ENCODE measurements at regions not wholly inside any gene's neighbourhood (a gene's known extent, or its start where the extent isn't known, plus 50 kb on each side); places are given as distances from the start of the nearest gene placed in this dataset.

DNA sequence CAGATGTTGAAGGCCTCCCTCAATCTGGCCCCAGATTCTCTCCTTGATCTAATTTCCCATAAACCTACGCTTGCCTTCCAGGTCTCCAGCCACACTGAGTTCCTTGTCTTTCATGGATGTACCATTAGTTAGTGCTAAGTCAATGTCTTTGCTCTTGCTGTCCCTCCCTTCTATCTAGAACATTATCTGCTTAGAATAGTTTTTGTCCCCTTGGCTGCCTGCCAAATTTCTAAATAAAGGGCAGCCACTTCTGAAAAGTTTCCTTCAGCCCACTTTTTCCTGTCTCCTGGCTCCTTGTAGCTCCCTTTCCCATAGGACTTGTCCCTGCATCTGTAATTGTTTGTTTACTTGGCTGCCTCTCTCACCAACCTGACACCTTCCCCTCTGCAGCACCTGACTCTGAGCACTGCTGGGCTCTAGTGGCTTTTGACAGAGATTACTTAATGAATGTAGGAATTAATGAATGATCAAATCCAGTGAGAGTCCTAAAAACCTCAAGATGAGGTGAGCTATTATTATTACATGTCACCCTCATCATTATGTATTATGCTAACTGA lies 58.3 kb downstream of the CXCL12 start:
- Histone ChIP-seq H3K4me3 (ENCODE audit: low read depth, low read length) (no peak overlapping the region), H3K36me3 (ENCODE audit: control insufficient read depth, insufficient read depth, low read length) (no peaks in the 10 kb centered on the region), H3K4me1 (ENCODE audit: control insufficient read depth, insufficient read depth, low read length) (no peaks in the 10 kb centered on the region), H3K27me3 (ENCODE audit: control insufficient read depth, insufficient read depth, low read length) (no peaks in the 10 kb centered on the region), H3K9me3 (ENCODE audit: control insufficient read depth, insufficient read depth, low read length) (no peaks in the 10 kb centered on the region), H3K9ac (ENCODE audit: low read depth, low read length) (no peak overlapping the region)

DNA sequence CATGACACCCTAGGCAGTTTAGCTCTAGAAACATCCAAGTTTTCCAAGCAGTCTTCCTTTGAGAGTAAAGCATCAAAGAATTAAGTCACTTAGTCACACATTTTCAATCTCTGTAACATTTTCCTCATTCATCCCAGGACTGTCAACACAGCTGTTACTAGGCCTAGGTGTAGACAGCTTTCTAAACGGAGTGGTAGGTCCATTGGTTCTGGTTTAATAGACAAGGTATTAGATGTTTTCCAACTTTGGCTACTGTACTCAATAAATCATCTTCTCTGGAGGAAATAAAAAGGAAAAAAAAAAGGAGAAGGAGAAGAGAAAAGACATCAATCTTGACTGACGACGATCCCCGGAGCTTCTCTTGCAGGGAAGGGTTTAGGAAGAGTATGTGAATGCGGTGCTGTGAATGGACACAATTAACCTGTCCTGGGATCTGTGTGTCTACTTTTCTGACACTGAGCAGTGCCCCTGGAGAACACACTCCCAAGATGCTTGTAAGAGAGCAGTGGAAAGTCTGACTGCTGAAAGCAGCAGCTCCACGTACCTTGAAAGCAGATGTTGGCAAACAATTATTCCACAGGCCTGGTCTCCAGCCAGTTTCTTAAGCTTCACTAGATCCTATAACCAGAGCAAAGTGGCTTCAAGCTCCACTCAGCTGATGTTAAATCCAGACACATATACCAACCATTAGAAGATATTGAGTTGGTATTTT lies 59.1 kb downstream of the CXCL12 start:
- Histone ChIP-seq H3K27me3 (ENCODE audit: control insufficient read depth, insufficient read depth, low read length) (no peaks in the 10 kb centered on the region), H3K4me1 (ENCODE audit: control insufficient read depth, insufficient read depth, low read length) (no peaks in the 10 kb centered on the region), H3K9ac (ENCODE audit: low read depth, low read length) (no peak overlapping the region), H3K4me3 (ENCODE audit: low read depth, low read length) (no peak overlapping the region), H3K9me3 (ENCODE audit: control insufficient read depth, insufficient read depth, low read length) (no peaks in the 10 kb centered on the region), H3K36me3 (ENCODE audit: control insufficient read depth, insufficient read depth, low read length) (no peaks in the 10 kb centered on the region)

DNA sequence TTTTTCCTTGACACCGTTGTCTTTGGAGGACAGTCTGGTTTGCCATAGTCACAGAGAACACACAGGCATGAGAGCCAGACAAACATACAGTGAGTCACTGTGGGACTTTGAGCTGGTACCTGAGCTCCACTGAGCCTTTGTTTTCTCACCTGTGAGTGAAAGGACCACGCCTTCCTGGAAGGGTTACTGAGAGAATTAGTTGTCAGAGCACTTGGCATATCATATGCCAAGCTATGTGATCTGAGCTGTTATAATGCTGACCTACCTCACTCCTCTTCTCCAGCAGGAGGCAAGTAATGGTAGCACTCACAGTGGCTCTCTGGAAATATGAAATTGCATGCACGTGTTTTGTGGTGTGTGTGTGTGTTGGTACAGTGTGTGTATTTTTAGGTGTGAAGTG lies 59.7 kb downstream of the CXCL12 start:
- no peak overlapping the region for H3K9ac ChIP-seq (ENCODE audit: low read depth, low read length)
- H3K4me1 ChIP-seq (ENCODE audit: control insufficient read depth, insufficient read depth, low read length), result no peaks in the 10 kb centered on the region
- no peaks in the 10 kb centered on the region for H3K27me3 ChIP-seq (ENCODE audit: control insufficient read depth, insufficient read depth, low read length)
- H3K36me3 ChIP-seq (ENCODE audit: control insufficient read depth, insufficient read depth, low read length), result no peaks in the 10 kb centered on the region
- no peak overlapping the region for H3K4me3 ChIP-seq (ENCODE audit: low read depth, low read length)
- H3K9me3 ChIP-seq (ENCODE audit: control insufficient read depth, insufficient read depth, low read length), result no peaks in the 10 kb centered on the region

DNA sequence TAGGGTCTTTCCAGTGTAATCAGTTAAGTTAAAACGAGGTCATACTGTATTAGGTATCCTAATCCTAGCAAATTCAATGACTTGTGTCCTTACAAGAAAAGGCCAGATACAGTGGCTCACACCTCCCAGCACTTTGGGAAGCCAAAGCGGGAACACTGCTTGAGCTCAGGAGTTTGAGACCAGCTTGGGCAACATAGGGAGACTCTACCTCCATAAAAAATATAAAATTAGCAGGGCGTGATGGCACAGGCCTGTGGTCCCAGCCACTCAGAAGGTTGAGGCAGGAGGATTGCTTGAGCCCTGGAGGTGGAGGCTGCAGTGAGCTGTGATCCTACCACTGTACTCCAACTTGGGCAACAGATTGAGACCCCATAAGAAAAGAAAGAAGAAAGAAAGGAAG lies 61.1 kb downstream of the CXCL12 start:
- no peaks in the 10 kb centered on the region for H3K4me1 ChIP-seq (ENCODE audit: control insufficient read depth, insufficient read depth, low read length)
- H3K9me3 ChIP-seq (ENCODE audit: control insufficient read depth, insufficient read depth, low read length), result no peaks in the 10 kb centered on the region
- no peak overlapping the region for H3K9ac ChIP-seq (ENCODE audit: low read depth, low read length)
- no peaks in the 10 kb centered on the region for H3K36me3 ChIP-seq (ENCODE audit: control insufficient read depth, insufficient read depth, low read length)
- H3K4me3 ChIP-seq (ENCODE audit: low read depth, low read length), result no peak overlapping the region
- H3K27me3 ChIP-seq (ENCODE audit: control insufficient read depth, insufficient read depth, low read length), result no peaks in the 10 kb centered on the region

DNA sequence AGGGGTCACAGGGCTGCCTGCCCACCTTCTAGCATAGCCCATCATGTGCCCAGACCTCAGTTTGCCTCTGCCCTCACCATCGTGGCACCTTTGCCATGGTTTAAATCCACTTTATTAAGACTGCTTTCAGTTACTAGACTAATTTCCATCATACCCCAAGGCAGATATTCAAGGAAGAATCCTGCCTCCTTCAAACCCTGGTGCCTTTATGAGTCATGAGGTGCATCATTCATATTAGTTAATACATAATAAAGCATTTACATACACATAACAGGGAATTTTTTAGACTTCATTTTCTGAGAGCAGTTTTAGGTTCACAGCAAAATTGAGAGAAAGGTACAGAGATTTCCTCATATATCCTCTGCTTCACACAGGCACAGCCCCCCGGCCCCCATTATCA lies 62.8 kb downstream of the CXCL12 start:
- Histone ChIP-seq H3K27me3 (ENCODE audit: control insufficient read depth, insufficient read depth, low read length) (no peaks in the 10 kb centered on the region), H3K4me3 (ENCODE audit: low read depth, low read length) (no peak overlapping the region), H3K9ac (ENCODE audit: low read depth, low read length) (no peak overlapping the region), H3K36me3 (ENCODE audit: control insufficient read depth, insufficient read depth, low read length) (no peaks in the 10 kb centered on the region), H3K9me3 (ENCODE audit: control insufficient read depth, insufficient read depth, low read length) (no peaks in the 10 kb centered on the region), H3K4me1 (ENCODE audit: control insufficient read depth, insufficient read depth, low read length) (no peaks in the 10 kb centered on the region)

DNA sequence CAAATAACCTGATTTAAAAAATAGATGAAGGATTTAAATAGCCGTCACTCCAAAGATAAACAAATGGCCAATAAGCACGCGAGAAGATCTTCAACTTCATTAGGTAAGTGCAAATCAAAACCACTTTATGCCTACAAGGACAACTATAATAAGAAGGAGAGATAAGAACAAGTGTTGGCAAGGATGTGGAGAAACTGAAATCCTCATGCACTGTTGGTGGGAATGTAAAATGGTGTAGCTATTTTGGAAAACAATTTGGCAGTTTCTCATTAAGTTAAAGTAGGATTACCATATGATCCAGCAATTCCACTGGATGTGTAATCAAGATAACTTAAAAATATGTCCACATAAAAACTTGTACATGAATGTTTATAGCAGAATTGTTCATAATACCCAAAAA lies 64.1 kb downstream of the CXCL12 start:
- Histone ChIP-seq H3K9ac (ENCODE audit: low read depth, low read length) (no peak overlapping the region), H3K9me3 (ENCODE audit: control insufficient read depth, insufficient read depth, low read length) (no peaks in the 10 kb centered on the region), H3K4me1 (ENCODE audit: control insufficient read depth, insufficient read depth, low read length) (peaks cover 2% of the 10 kb centered on the region), H3K27me3 (ENCODE audit: control insufficient read depth, insufficient read depth, low read length) (no peaks in the 10 kb centered on the region), H3K4me3 (ENCODE audit: low read depth, low read length) (no peak overlapping the region), H3K36me3 (ENCODE audit: control insufficient read depth, insufficient read depth, low read length) (no peaks in the 10 kb centered on the region)

DNA sequence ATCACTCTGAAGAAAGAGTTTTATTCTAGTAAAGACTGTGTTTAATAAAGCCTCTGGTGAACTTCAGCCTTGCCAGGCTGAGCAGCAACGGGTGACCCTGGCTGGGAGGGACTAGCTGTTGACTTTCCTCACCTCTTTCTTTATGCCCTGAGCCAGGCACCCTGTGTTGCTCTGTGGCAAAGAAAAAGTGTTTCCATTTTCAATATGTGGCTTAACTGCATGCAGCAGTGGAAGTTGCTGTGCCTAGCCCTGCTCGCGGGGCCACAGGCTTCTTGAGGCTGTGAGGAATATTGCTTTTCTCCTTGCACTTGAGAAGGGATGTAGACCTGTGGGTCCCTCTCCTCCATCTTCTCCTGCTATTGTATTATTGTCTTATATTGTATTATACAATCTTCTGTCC lies 67.0 kb downstream of the CXCL12 start:
- Histone ChIP-seq H3K4me3 (ENCODE audit: low read depth, low read length) (no peak overlapping the region), H3K27me3 (ENCODE audit: control insufficient read depth, insufficient read depth, low read length) (no peaks in the 10 kb centered on the region), H3K9ac (ENCODE audit: low read depth, low read length) (no peak overlapping the region), H3K4me1 (ENCODE audit: control insufficient read depth, insufficient read depth, low read length) (peaks cover 2% of the 10 kb centered on the region), H3K9me3 (ENCODE audit: control insufficient read depth, insufficient read depth, low read length) (no peaks in the 10 kb centered on the region), H3K36me3 (ENCODE audit: control insufficient read depth, insufficient read depth, low read length) (no peaks in the 10 kb centered on the region)

DNA sequence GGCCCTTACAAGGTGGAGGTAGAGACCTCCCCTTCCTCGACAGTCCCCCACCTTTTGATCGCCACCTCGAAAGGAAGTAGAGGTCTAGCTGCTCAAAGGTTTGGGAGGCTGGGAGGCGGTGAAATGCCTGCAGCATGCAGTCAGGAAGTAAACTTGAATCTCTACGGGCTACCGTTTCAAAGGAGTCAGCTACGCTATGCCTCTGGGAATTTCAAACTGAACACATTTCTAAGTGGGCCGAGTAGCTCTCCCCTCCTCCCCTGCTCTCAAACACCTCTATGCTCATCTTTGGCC lies 68.0 kb downstream of the CXCL12 start:
- no peaks in the 10 kb centered on the region for H3K9me3 ChIP-seq (ENCODE audit: control insufficient read depth, insufficient read depth, low read length)
- H3K36me3 ChIP-seq (ENCODE audit: control insufficient read depth, insufficient read depth, low read length), result no peaks in the 10 kb centered on the region
- H3K27me3 ChIP-seq (ENCODE audit: control insufficient read depth, insufficient read depth, low read length), result peaks cover 6% of the 10 kb centered on the region
- H3K4me1 ChIP-seq (ENCODE audit: control insufficient read depth, insufficient read depth, low read length), result peaks cover 2% of the 10 kb centered on the region
- H3K9ac ChIP-seq (ENCODE audit: low read depth, low read length), result no peak overlapping the region
- H3K4me3 ChIP-seq (ENCODE audit: low read depth, low read length), result no peak overlapping the region

DNA sequence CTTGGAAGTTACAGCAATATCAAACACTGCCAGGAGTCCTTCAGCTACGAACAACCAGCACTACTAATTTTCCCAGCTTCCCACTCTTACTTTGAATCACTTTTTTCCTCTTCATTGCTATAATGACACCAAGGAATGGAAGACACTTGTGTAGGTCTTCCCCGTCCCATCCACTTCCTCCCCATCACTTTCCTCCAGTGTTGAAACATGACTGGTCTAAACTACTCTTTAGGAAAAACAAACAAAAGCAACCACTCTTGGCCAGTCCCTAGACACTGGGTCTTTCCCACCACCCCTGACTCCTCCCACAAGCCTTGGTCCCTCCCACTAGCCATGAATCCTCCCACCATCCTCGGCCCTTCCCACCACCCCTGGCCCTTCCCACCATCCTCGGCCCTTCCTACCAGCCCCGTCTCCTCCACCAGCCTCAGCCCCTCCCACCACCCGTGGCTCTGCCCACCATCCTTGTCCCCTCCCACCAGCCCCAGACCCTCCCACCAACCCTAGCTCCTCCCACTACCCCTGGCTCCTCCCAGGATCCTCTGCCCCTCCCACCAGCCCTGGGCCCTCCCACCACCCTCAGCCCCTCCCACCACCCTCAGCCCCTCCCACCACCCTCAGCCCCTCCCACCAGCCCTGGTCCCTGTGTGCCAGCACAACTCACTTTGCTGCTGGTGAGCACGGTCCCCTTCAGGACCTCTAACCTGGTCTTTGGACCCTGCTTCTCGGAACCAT lies 68.5 kb downstream of the CXCL12 start:
- no peaks in the 10 kb centered on the region for H3K36me3 ChIP-seq (ENCODE audit: control insufficient read depth, insufficient read depth, low read length)
- no peak overlapping the region for H3K9ac ChIP-seq (ENCODE audit: low read depth, low read length)
- peaks cover 3% of the 10 kb centered on the region for H3K4me1 ChIP-seq (ENCODE audit: control insufficient read depth, insufficient read depth, low read length)
- H3K9me3 ChIP-seq (ENCODE audit: control insufficient read depth, insufficient read depth, low read length), result no peaks in the 10 kb centered on the region
- peaks cover 11% of the 10 kb centered on the region for H3K27me3 ChIP-seq (ENCODE audit: control insufficient read depth, insufficient read depth, low read length)
- no peak overlapping the region for H3K4me3 ChIP-seq (ENCODE audit: low read depth, low read length)

DNA sequence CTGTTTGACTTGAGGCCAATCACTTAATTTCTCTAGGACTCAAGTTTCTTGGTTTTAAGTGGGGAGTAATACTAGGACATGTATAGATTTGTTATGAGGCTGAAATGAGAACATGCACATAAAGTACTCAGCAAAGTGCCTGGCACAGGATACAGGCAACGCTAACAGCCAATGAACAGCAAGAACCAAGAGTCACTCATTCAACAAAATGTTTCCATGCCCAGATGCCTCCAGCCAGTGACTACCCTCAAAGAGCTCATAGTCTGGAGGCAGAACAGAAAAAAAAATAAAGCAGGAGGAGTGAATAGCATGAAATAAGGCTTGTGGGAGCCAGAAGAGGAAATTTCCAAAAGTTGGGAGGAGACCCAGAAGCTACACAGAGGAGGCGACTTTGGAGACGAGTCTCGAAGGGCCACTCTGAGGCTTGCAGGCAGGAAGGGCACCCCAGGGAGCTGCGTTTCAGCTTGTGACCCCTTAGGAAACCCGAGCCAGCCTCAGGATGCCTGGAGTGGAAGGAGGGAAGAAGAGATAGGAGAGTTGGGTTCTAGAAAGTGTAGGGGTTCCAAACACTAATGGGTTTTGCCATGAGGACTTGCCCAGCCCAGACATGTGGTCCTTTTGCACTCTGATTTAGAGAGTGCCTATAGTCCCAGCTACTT lies 70.0 kb downstream of the CXCL12 start:
- H3K9me3 ChIP-seq (ENCODE audit: control insufficient read depth, insufficient read depth, low read length), result no peaks in the 10 kb centered on the region
- H3K9ac ChIP-seq (ENCODE audit: low read depth, low read length), result no peak overlapping the region
- H3K36me3 ChIP-seq (ENCODE audit: control insufficient read depth, insufficient read depth, low read length), result no peaks in the 10 kb centered on the region
- peaks cover 23% of the 10 kb centered on the region for H3K27me3 ChIP-seq (ENCODE audit: control insufficient read depth, insufficient read depth, low read length)
- peaks cover 6% of the 10 kb centered on the region for H3K4me1 ChIP-seq (ENCODE audit: control insufficient read depth, insufficient read depth, low read length)
- H3K4me3 ChIP-seq (ENCODE audit: low read depth, low read length), result no peak overlapping the region

DNA sequence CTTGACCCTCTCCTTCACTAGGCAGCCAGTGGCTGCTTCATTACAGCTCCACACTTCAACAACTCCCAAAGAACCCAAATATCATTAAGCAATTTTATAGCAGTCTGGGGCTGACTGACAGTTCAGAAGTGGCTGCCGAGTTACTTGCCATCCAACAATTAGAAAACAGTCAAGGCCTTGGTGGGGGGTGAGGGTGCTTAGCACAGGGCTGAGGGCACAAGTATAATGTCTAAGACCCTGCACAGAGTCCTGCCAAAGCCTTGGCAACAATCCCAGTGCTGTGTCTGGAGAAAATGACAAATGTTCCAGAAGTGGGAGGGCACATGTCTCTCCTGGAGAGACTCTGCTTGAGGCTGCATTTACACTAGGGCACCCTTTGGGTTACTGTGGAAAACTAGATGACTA lies 71.1 kb downstream of the CXCL12 start:
- no peaks in the 10 kb centered on the region for H3K36me3 ChIP-seq (ENCODE audit: control insufficient read depth, insufficient read depth, low read length)
- H3K27me3 ChIP-seq (ENCODE audit: control insufficient read depth, insufficient read depth, low read length), result peaks cover 29% of the 10 kb centered on the region
- H3K9me3 ChIP-seq (ENCODE audit: control insufficient read depth, insufficient read depth, low read length), result no peaks in the 10 kb centered on the region

DNA sequence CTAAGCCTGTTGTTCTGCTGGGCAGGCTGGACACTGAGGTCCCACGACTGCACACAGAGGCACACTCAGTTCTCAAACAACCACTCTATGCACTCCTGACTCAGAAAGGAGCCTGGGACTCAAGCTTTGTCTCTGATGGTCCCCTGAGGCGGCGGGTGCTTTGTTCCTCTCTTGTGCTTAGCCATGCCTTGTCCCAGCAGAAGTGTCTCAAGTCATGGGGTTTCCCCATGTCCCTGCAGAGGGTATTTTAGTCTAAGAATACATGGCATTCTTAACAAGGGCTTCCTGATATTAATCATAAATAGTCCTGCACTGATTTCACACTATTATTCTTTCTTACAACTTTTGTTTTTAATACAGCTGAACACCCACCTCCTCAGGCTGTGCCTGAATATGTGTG lies 72.5 kb downstream of the CXCL12 start:
- Histone ChIP-seq H3K27me3 (ENCODE audit: control insufficient read depth, insufficient read depth, low read length) (peaks cover 29% of the 10 kb centered on the region), H3K9me3 (ENCODE audit: control insufficient read depth, insufficient read depth, low read length) (no peaks in the 10 kb centered on the region), H3K36me3 (ENCODE audit: control insufficient read depth, insufficient read depth, low read length) (no peaks in the 10 kb centered on the region), H3K4me1 (ENCODE audit: control insufficient read depth, insufficient read depth, low read length) (peaks cover 6% of the 10 kb centered on the region), H3K9ac (ENCODE audit: low read depth, low read length) (no peak overlapping the region), H3K4me3 (ENCODE audit: low read depth, low read length) (no peak overlapping the region)

More for the DNA sequence above, 71.1 kb downstream of the CXCL12 start:
- Histone ChIP-seq H3K4me1 (ENCODE audit: control insufficient read depth, insufficient read depth, low read length) (peaks cover 6% of the 10 kb centered on the region), H3K9ac (ENCODE audit: low read depth, low read length) (no peak overlapping the region), H3K4me3 (ENCODE audit: low read depth, low read length) (no peak overlapping the region)

Data from iPS-15b (cell line).